Tibial nerve (tissue), 4 donors: ENCODE measurements at regions not wholly inside any gene's neighbourhood (a gene's known extent, or its start where the extent isn't known, plus 50 kb on each side); places are given as distances from the start of the nearest gene placed in this dataset.

Experiments used
- DNase-seq, 2 donors: peaks; one replicate each; pipeline ENCODE4 v3.0.0-alpha.2; 2019; ENCODE audit warnings: low spot score in 2 of 2
- H3K27ac ChIP-seq, 4 donors: fragments of 200-600 bp; sonication (generic) in 3 of 4; one replicate each; pipeline ENCODE4 v1.5.1; 2017 to 2019; ENCODE audit warnings: mild to moderate bottlenecking in 1 of 4
- H3K27me3 ChIP-seq, 2 donors: fragments of 200-600 bp; sonication (generic) in 1 of 2; one replicate each; pipeline versions ENCODE4 v1.5.1 to v1.6.0; 2017 to 2019
- H3K36me3 ChIP-seq, 3 donors: fragments of 200-600 bp; sonication (generic); one replicate each; pipeline ENCODE4 v1.5.1; 2018 to 2019
- H3K4me1 ChIP-seq, 4 donors: fragments of 200-600 bp; sonication (generic) in 3 of 4; one replicate each; pipeline ENCODE4 v1.5.1; 2017 to 2019
- H3K4me3 ChIP-seq, 4 donors: fragments of 200-600 bp; sonication (generic) in 3 of 4; one replicate each; pipeline ENCODE4 v1.5.1; 2017 to 2019; ENCODE audit warnings: mild to moderate bottlenecking in 1 of 4, moderate library complexity in 1 of 4
- H3K9me3 ChIP-seq, 4 donors: fragments of 200-600 bp; sonication (generic) in 3 of 4; one replicate each; pipeline ENCODE4 v1.5.1; 2017 to 2019
- CTCF ChIP-seq, 5 experiments: fragments of 200-600 bp in 3 of 5; fragments of 450-650 bp in 2 of 5; sonication (generic) in 3 of 5; IDR thresholded peaks; one replicate each; pipeline ENCODE4 v1.5.1; 2016 to 2019; ENCODE audit warnings: antibody characterized with exemption in 5 of 5, mild to moderate bottlenecking in 3 of 5, moderate library complexity in 2 of 5
- EP300 ChIP-seq, 2 donors: sonication (generic); formaldehyde crosslinking; IDR thresholded peaks; one replicate each; pipeline ENCODE4 v1.6.1; 2017; ENCODE audit warnings: antibody characterized with exemption in 2 of 2, mild to moderate bottlenecking in 1 of 2
- POLR2A ChIP-seq, 2 donors: fragments of 450-650 bp; IDR thresholded peaks; one replicate each; pipeline ENCODE4 v1.6.1; 2017; ENCODE audit warnings: antibody characterized with exemption in 2 of 2, mild to moderate bottlenecking in 2 of 2, moderate library complexity in 2 of 2
- WGBS, 2 donors: methylation state at CpG; one replicate each; pipeline ENCODE4 v1.1.5; 2018; 5-methylcytosine and 5-hydroxymethylcytosine counted together

GRCh38 chr3:102643546-102643945 lies 208.7 kb downstream of the ZPLD1 start:
- Histone ChIP-seq H3K4me1 (no peaks in the 10 kb centered on the region), H3K27me3 (no peaks in the 10 kb centered on the region), H3K36me3 (no peaks in the 10 kb centered on the region), H3K9me3 (no peaks in the 10 kb centered on the region), H3K27ac (no peak overlapping the region), H3K4me3 (no peak overlapping the region)
- WGBS, 2 donors, result 90 to 95% methylated on average over 4 of the region's 4 CpGs
- DNase-seq, result no peak
- TF ChIP-seq POLR2A (IDR thresholded peaks at IDR 0.05) (no peak), CTCF (IDR thresholded peaks at IDR 0.05) (no peak), EP300 (IDR thresholded peaks at IDR 0.05) (no peak)

DNA sequence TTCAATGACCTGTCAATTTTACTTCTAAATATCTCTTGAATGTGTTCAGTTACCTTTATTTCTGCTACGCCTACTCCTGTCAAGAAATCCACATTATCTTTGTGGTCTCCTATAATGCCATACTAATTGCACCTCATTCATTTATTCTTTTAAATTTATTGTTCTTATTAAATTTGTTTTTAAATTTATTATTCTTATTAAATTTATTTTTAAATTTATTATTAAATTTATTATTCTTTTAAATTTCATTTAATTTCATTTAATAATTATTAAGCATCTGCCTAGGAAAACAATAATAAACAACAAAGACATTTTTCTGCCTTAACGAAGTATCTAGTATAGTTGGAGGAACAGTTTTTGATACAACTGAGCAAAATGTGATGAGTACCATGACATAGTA lies 211.7 kb downstream of the ZPLD1 start:
- Histone ChIP-seq H3K27me3 (no peaks in the 10 kb centered on the region), H3K36me3 (no peaks in the 10 kb centered on the region), H3K9me3 (no peaks in the 10 kb centered on the region), H3K4me1 (no peaks in the 10 kb centered on the region), H3K4me3 (no peak overlapping the region), H3K27ac (no peak overlapping the region)
- 92 to 93% methylated on average over 2 of the region's 2 CpGs for WGBS, 2 donors
- no peak for TF ChIP-seq POLR2A (IDR thresholded peaks at IDR 0.05)
- no peak for TF ChIP-seq CTCF (IDR thresholded peaks at IDR 0.05)
- TF ChIP-seq EP300 (IDR thresholded peaks at IDR 0.05), result no peak
- DNase-seq, result no peak

GRCh38 chr3:102660653-102661052 lies 225.8 kb downstream of the ZPLD1 start:
- TF ChIP-seq CTCF (IDR thresholded peaks at IDR 0.05) (no peak), POLR2A (IDR thresholded peaks at IDR 0.05) (no peak), EP300 (IDR thresholded peaks at IDR 0.05) (no peak)
- H3K27me3 ChIP-seq, result no peaks in the 10 kb centered on the region
- no peak overlapping the region for H3K27ac ChIP-seq
- no peaks in the 10 kb centered on the region for H3K4me1 ChIP-seq
- no peaks in the 10 kb centered on the region for H3K36me3 ChIP-seq
- H3K4me3 ChIP-seq, result no peak overlapping the region
- 94 to 98% methylated on average over 3 of the region's 3 CpGs for WGBS, 2 donors
- no peak for DNase-seq
- H3K9me3 ChIP-seq, result no peaks in the 10 kb centered on the region

DNA sequence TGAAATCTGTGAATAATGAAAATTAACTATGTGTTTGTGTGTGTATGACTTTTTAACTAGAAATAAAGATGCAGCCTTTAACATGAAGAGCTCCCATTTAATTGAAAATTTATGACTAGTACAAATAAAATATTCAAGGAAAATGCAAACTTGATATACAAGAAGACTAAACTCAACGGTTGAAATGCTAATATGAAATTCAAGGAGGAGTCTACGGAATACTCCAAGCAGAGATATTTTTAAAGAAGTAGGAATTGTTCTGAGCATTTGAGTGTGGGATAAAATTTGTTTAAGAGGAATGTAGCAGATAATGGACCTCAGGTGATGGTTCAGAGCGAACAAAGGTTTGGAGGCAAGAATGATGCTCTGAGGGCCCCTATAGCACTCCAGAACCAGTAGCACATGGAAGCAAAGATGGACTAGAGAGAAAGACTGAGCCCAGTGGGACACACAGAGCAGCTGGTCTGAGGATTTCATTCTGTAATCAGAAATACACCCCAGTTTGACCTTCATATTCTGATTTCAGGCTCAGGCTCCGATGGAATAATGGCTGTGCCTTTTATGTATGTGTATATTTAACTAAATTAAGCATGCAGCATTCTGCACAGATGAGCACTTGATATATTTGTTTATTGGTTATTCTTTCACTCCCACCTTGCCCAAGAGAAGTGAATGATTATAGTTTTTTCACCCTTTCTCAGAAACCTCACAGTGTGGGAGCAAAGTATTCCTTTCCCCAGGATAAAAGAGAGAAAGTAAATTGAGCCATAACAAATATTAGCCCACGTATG lies 227.1 kb downstream of the ZPLD1 start:
- no peak for DNase-seq
- H3K27ac ChIP-seq, result no peak overlapping the region
- WGBS, 2 donors, result 80 to 84% methylated on average over 5 of the region's 5 CpGs
- no peaks in the 10 kb centered on the region for H3K36me3 ChIP-seq
- TF ChIP-seq EP300 (IDR thresholded peaks at IDR 0.05) (no peak), CTCF (IDR thresholded peaks at IDR 0.05) (no peak), POLR2A (IDR thresholded peaks at IDR 0.05) (no peak)
- no peaks in the 10 kb centered on the region for H3K27me3 ChIP-seq
- H3K9me3 ChIP-seq, result no peaks in the 10 kb centered on the region
- no peaks in the 10 kb centered on the region for H3K4me1 ChIP-seq
- no peak overlapping the region for H3K4me3 ChIP-seq

GRCh38 chr3:102662498-102662772 lies 227.6 kb downstream of the ZPLD1 start:
- Histone ChIP-seq H3K4me3 (no peak overlapping the region), H3K9me3 (no peaks in the 10 kb centered on the region), H3K36me3 (no peaks in the 10 kb centered on the region), H3K27ac (no peak overlapping the region), H3K4me1 (no peaks in the 10 kb centered on the region), H3K27me3 (no peaks in the 10 kb centered on the region)
- no peak for TF ChIP-seq EP300 (IDR thresholded peaks at IDR 0.05)
- TF ChIP-seq POLR2A (IDR thresholded peaks at IDR 0.05), result no peak
- no peak for TF ChIP-seq CTCF (IDR thresholded peaks at IDR 0.05)
- no peak for DNase-seq
